K562 (cell line): ENCODE measurements at regions not wholly inside any gene's neighbourhood (a gene's known extent, or its start where the extent isn't known, plus 50 kb on each side); places are given as distances from the start of the nearest gene placed in this dataset.

Source experiments
- FOS ChIP-seq: IDR thresholded peaks from 3 replicates; pipeline ENCODE4 v1.6.1; 2011; ENCODE audit not compliant: insufficient read length; ENCODE audit errors: extremely low read depth
- FOXA3 ChIP-seq, 2 experiments: fragments of 450-650 bp in 1 of 2; sonication (generic) in 1 of 2; formaldehyde crosslinking; IDR thresholded peaks in 1 of 2; conservative IDR thresholded peaks in 1 of 2; 2 replicates each; pipeline versions ENCODE4 v1.4.0 to v1.8.0; 2020 to 2022; ENCODE audit warnings: mild to moderate bottlenecking in 2 of 2, missing genetic modification reagents in 1 of 2
- JUND ChIP-seq, 2 experiments: IDR thresholded peaks; 2 replicates in 1 of 2; 3 replicates in 1 of 2; pipeline ENCODE4 v1.6.1; 2011; ENCODE audit warnings: borderline replicate concordance in 2 of 2, low read depth in 2 of 2, low read length in 2 of 2, improper control_type of control experiment in 1 of 2, missing biosample characterization in 1 of 2, missing genetic modification characterization in 1 of 2, missing genetic modification reagents in 1 of 2
- ZNF121 ChIP-seq: sonication (generic); formaldehyde crosslinking; conservative IDR thresholded peaks from 2 replicates; pipeline ENCODE4 v1.8.0; 2022; ENCODE audit warnings: missing genetic modification reagents
- ZNF609 ChIP-seq: sonication (generic); formaldehyde crosslinking; IDR thresholded peaks from 2 replicates; pipeline ENCODE4 v1.8.1; 2023; ENCODE audit warnings: missing genetic modification reagents, mild to moderate bottlenecking, borderline replicate concordance

DNA sequence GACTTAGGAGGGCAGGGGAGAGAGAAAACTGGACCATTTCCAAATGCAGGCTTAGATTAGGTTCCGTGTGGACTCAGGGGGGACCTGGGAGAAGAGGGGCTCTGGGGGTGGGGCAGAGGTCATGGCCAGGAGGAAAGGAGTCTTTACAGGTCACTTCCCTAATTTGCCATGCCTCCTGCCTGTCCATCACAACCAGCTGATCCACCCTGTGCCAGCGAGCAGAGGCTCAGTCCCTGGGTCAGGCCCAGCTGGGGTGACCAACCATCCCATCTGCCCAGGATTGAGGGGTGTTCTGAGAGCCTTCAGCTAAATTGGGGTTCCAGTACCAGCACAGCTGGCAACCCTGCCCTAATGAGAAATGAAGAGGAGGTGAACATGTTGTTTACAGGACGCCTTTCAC lies 84.6 kb upstream of the CACUL1 start:
- no peak for TF ChIP-seq FOS
- no peak for TF ChIP-seq ZNF609 (CRISPR knock-in tag)
- no peak for TF ChIP-seq FOXA3 (CRISPR knock-in tag; conservative IDR thresholded peaks at IDR 0.05 in 1 of 2, IDR thresholded peaks at IDR 0.05 in 1 of 2)
- TF ChIP-seq JUND (IDR thresholded peaks at IDR 0.05; ENCODE audit: borderline replicate concordance, low read depth, low read length), result no peak
- TF ChIP-seq JUND (tag; IDR thresholded peaks at IDR 0.05; ENCODE audit: borderline replicate concordance, low read depth, low read length), result no peak
- no peak for TF ChIP-seq ZNF121 (CRISPR knock-in tag)
